Right renal cortex interstitium (tissue), 3 donors: ENCODE measurements at regions not wholly inside any gene's neighbourhood (a gene's known extent, or its start where the extent isn't known, plus 50 kb on each side); places are given as distances from the start of the nearest gene placed in this dataset.

Experiments used
- DNase-seq, 3 donors: peaks; one replicate each; pipeline ENCODE4 v3.0.0-alpha.2; 2013; ENCODE audit warnings: low read depth in 3 of 3, low spot score in 2 of 3

GRCh38 chr3:10555263-10555662, 49.9 kb upstream of the ATP2B2 start:
- no peak for DNase-seq

DNA sequence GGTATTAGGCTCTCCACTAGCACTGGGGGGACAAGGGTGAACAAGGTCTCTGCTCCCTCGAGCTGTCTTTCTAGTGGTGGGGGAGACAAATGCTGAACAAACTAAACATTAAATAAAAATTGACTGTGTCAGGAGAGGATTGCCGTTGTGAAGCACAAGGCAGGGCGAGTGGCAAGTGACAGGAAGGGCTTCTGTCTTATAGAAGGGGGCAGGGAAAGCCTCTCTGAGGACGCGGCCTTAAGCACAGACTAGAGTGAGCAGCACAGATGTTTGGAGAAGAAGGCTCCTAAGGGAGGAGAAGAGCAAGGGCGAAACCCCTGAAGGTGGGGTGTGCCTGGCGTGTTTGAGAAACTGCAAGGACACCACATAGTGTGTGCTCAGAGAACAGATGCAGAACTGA, 50.9 kb upstream of the ATP2B2 start:
- no peak for DNase-seq

GRCh38 chr3:10557250-10557649, 51.9 kb upstream of the ATP2B2 start:
- no peak for DNase-seq

DNA sequence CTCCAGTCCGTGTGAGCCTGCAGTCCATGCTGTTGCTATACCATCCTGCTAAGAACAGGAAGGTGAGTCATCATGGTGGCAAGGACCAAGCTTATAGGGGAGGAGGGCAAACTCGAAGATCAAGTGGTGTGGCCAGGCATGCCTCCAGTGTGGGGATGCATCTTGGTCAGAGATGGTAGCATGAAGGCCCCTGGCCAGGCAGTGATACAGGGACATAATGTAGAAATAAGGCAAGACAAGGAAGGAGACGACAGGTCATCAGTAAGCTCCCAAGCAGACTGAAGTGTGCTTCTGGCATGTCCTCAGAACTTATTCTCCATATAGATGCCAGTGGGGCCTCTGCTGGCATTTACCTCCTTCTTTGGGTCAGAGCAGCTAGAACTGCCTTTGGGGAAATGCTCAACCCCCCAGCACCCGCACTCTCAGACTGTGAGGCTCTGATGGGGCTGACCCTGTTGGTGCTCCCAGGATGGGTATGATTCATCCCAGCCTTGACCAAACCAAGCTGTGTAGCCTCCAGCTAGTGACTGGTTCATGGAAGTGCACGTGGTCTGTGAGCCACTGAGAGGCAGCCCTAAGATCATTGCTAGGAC, 52.5 kb upstream of the ATP2B2 start:
- no peak for DNase-seq

DNA sequence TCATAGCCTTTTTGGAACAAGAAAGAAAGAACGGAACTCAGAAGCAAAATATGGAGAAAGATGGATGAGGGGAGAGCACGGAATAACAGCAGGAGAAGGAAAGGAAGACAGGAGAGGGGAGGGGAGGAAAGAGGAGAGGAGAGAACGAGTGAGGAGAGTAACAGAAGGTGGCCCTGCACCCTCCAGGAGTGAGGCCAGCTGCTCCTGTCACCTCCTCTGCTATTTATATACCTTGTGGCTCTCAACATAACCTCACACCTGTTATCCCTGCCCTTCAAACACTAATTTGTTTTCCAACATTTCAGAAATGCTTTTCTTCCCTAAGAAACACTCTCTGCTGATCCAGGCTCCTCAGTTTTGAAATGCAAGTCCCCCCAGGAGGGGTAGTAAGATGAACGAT, 53.4 kb upstream of the ATP2B2 start:
- no peak for DNase-seq

DNA sequence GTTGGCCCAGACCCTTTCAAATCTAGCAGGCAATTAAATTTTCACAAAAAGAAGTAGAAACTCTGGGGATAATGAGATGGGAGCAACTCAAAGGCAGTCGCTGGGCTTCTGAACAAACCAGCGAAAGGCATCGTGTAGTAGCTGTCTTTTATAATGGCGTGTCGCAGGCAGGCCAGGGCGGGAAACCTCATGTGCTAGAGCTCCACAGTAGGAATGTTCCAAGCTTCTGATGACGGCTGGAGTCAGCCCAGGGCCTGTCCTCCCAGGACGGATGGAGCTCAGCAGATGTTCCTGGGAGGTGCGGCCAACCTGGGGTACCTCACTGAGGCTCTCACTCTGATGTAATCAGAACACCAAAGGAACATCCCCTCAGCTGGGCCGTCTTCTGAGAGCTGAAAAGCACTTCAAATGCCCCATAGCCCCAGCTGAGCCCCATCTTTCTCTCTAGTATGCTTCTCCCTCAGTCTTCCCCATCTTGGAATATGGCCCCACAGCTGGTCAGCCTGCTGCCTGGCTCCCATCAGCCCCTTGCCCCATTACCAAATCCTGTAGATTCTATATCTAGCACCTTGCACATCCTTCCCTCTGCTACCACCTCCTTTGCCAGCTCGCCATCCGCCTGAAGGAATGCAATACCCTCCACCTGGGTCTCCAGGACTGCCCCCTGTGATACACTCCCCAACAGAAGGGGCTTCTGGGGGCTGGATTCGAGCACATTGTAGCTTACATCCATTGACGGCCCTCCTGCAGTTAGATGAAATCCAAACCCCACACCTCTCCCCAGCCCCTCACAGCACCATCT, 54.9 kb upstream of the ATP2B2 start:
- DNase-seq = no peak

DNA sequence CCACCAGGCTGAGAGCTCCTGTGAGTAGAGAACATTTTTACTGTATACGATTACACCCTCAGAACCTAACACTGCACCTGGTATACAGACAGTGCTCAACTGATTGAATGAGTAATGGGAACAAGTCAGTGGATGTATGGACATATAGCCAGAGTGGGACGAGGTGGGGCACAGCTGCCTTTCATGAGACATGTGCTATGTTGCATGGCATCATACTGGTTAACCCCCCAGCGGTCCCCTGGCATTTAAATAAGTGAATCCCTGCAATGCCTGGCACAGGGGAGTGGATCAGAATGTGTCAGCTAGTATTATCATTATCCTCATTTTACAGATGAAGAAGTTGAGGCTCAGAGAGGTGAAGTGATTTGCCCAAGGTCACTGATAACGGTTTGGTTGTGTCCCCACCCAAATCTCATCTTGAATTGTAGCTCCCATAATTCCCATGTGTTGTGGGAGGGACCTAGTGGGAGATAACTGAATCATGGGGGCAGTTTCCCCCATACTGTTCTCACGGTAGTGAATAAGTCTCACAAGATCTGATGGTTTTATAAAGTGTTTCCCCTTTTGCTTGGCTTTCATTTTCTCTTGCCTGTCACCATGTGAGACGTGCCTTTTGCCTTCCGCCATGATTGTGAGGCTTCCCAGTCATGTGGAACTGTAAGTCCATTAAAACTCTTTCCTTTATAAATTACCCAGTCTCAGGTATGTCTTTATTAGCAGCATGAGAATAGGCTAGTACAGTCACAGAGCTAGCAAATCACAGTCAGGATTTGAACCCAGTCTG, 56.0 kb upstream of the ATP2B2 start:
- no peak for DNase-seq

- DNase-seq = no peak
Measured at GRCh38 chr3:10561946-10562560, 56.7 kb upstream of the ATP2B2 start.

- DNase-seq = no peak
Measured at GRCh38 chr3:10563396-10563795, 58.0 kb upstream of the ATP2B2 start.

GRCh38 chr3:10565814-10566213, 60.4 kb upstream of the ATP2B2 start:
- no peak for DNase-seq

DNA sequence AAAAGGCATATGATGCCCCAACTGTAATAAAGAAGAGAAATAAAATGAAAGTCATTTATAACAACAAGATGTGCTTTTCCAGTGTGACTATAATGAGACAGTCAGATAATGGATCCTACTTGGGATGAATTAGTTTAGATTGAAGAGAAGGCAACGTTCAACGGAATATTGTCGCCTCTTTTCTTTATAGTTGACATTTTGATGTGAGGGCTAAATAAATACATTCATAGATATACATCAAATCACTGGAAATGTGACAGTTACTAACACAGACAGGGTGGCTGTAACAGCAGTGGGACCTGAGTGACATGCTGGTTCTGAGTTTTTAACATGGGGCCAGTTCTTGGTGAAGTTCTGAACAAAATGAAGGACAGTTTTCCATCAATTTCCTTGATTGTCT, 61.1 kb upstream of the ATP2B2 start:
- no peak for DNase-seq

GRCh38 chr3:10568549-10568948, 63.2 kb upstream of the ATP2B2 start:
- no peak for DNase-seq

DNA sequence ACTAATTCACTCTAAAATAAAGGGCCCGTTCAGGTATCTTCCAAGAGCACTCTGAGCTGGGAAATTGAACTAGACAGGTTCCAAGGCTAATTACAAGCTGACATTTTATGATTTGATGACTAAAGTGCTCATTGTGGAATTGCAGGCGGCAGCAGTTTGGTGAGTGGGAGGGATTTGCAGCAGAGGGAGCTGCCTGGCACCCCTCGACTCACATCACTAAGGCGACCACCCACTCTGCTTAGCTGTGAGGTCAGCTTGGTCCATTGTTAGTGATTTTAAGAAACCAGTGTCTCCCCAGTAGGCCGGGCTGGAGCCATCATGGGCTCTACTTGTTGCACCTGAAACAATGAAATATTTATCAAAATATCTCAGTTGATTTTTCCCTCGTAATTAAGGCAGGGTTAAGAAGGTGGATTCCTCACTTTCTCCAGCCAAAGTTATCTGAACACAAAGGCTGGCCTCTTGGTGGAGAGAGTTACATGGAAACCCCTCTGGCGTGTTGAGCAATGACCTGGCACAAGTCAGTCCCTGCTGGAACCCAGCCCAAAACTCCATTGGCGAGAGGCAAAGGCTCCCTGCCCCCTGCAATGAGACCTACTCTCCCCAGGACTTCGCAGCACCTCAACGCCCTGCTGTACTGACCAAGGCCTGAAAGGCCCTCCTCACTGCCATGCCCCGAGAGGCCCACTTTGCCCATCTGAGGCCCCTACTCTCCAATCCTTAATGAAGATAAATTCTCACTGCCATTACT, 65.0 kb upstream of the ATP2B2 start:
- DNase-seq = no peak

DNA sequence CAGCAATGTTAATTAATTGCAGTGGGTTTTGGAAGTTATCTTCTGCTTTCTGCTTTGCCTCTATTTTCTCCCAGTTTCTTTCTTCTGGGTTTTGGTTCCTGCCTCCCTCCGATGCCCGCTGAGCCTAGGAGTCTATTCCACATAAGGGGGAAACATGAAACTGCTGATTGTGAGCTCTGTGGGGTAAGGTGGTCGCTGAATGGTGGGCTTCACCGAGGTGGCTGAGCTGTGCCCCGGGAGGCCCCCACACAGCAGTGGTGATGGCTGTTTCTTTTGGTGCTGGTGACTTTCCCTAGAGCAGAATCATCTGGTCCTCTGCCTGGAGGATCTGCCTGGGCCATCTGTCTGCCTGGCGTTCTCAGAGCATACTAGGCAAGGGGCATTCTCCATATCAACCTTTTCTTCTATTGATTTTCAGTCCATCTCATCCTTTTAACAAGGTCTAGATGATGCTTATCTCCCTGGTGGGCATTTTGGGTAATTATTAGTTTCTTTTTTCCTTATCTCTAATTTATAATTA, 68.8 kb upstream of the ATP2B2 start:
- DNase-seq = no peak

DNA sequence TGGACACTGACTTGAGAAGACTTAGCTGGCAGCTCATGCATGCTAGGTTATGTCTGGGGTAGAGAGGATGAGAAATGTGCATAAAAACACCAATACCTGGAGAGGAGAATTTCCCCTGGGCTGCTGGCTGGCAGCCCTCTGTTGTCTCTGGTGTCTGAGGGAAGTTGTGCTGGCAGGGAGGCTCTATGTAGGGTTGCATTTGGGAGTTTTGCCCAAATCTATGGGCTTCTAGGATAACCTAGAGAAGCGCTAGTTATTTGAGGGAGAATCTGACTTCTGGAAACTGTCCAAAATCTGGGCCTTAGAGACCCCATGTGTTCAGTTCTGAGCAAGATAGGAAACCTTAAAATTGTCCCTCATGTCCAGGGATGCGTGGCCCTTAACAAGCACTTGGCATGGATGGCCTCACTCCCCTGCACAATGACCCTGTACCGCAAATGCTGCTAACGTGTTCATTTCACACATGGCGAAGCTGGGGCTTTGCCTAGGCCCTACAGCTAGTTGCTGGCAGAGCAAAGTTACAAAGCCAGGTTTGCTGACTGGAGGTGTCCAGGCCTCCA, 70.3 kb upstream of the ATP2B2 start:
- no peak for DNase-seq

DNA sequence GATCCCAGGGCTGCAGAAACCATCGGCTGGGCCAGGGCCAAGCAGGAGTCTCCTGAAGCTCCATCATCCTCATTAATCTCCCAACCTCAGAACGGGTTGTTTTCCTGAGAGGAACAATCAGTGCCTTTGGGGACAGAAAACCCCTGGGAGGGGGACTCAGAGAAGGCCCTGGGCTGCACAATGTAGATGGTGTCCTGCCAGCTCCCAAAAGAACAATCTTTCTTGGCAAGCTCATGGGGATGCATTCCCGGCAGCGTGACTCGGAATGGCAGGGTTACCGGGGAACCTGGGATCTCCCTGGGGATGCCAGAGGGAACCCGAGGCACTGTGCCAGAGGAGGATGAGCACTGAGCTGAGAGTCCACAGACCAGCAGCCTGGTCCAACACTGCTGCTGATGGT, 72.1 kb upstream of the ATP2B2 start:
- DNase-seq = no peak

GRCh38 chr3:10580426-10580825, 75.0 kb upstream of the ATP2B2 start:
- DNase-seq = no peak

DNA sequence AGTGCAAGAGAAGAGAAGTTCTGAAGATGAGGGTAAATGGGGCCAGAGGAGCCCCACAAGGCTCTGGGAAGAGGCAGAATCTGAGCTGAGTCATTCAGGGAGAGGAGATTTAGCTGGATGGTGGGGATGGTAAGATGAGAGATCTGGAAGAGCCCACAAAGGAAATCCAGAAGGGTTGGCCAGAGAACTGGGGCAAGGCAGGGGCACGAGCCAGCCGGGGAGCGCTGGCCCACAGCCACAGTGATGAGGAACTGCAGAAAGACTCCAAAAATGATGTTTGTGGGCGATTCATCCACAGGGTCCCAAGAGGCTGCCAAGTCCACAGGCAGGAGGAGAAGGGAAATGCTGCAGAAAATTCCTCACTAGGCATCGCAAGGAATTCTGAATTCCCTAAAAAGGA, 75.9 kb upstream of the ATP2B2 start:
- no peak for DNase-seq

GRCh38 chr3:10581716-10582115, 76.3 kb upstream of the ATP2B2 start:
- DNase-seq = no peak

DNA sequence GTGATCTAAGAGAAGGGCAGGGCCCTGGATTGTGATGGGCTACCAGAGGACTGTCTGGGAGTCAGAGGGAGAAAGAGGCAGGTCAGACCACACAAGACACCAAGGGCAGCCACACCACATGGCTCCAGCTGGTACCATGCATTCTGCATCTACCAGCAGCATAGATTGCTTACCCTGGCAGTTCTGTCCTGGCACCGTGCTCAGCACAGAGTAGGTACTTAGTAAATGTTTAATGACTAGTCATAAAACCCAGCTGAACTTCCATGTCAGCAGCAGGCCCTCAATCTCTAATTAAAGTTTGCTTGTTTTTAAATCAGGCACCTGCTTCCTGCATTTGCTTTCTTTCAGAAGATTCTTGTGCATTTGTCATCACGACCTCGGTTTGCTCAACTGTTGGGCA, 77.3 kb upstream of the ATP2B2 start:
- no peak for DNase-seq
